Transverse colon (tissue), 4 donors: ENCODE measurements at regions not wholly inside any gene's neighbourhood (a gene's known extent, or its start where the extent isn't known, plus 50 kb on each side); places are given as distances from the start of the nearest gene placed in this dataset.

Source experiments
- DNase-seq: peaks from one replicate; pipeline ENCODE4 v3.0.0-alpha.2; 2019
- H3K27ac ChIP-seq, 4 donors: fragments of 200-600 bp; sonication (generic); 2 replicates each; pipeline ENCODE4 v1.5.1; 2016 to 2018; ENCODE audit warnings: inconsistent platforms in 4 of 4
- H3K27me3 ChIP-seq: fragments of 200-600 bp; sonication (generic); 2 replicates; pipeline ENCODE4 v1.5.1; 2017; ENCODE audit warnings: inconsistent platforms
- H3K36me3 ChIP-seq, 4 donors: fragments of 200-600 bp; sonication (generic); 2 replicates each; pipeline ENCODE4 v1.5.1; 2017 to 2019; ENCODE audit warnings: inconsistent platforms in 4 of 4
- H3K4me1 ChIP-seq, 4 donors: fragments of 200-600 bp; sonication (generic); 2 replicates each; pipeline ENCODE4 v1.5.1; 2017 to 2020; ENCODE audit warnings: inconsistent platforms in 4 of 4
- H3K4me3 ChIP-seq, 4 donors: fragments of 200-600 bp; sonication (generic); 1 replicate in 1 of 4; 2 replicates in 3 of 4; pipeline versions ENCODE4 v1.5.1 to v1.6.1; 2017 to 2019; ENCODE audit warnings: inconsistent platforms in 4 of 4
- H3K9me3 ChIP-seq, 2 donors: fragments of 200-600 bp; sonication (generic); 2 replicates each; pipeline ENCODE4 v1.5.1; 2017 to 2019; ENCODE audit warnings: inconsistent platforms in 2 of 2
- EP300 ChIP-seq: sonication (generic); formaldehyde crosslinking; IDR thresholded peaks from one replicate; pipeline ENCODE4 v1.6.1; 2017; ENCODE audit warnings: antibody characterized with exemption, low read depth
- POLR2A ChIP-seq: fragments of 450-650 bp; IDR thresholded peaks from one replicate; pipeline ENCODE4 v1.6.1; 2016; ENCODE audit warnings: antibody characterized with exemption, mild to moderate bottlenecking, moderate library complexity
- POLR2AphosphoS5 ChIP-seq, 3 donors: sonication (generic); formaldehyde crosslinking; IDR thresholded peaks; one replicate each; pipeline ENCODE4 v1.6.1; 2016; ENCODE audit warnings: antibody characterized with exemption in 3 of 3
- WGBS, 2 donors: methylation state at CpG; one replicate each; pipeline ENCODE4 v1.1.5; 2018; ENCODE audit warnings: low coverage in 1 of 2; 5-methylcytosine and 5-hydroxymethylcytosine counted together
- in situ Hi-C, 4 donors: fragments of 200-750 bp; cut with MboI; loops; one replicate each; pipeline versions ENCODE4 v1.15.0 to v1.15.1; 2017; ENCODE audit warnings: low sequenced_read_pairs in 3 of 4, low pct_ligation_motif_present in 1 of 4, low pct_unique_long_range_greater_than_20kb in 1 of 4
- intact Hi-C: fragments of 100-400 bp; cut with DNase I; formaldehyde crosslinking; loops from one replicate; pipeline ENCODE4 v1.15.1; 2023; ENCODE audit warnings: low total_unique reads
- TF ChIP-seq, protein P1 (sequence below), 5 experiments: fragments of 200-600 bp in 3 of 5; fragments of 450-650 bp in 2 of 5; sonication (generic) in 3 of 5; IDR thresholded peaks; 1 replicate in 2 of 5; 2 replicates in 3 of 5; pipeline ENCODE4 v1.5.1; 2016 to 2017; ENCODE audit warnings: antibody characterized with exemption in 5 of 5, inconsistent platforms in 3 of 5, mild to moderate bottlenecking in 2 of 5, moderate library complexity in 1 of 5

DNA sequence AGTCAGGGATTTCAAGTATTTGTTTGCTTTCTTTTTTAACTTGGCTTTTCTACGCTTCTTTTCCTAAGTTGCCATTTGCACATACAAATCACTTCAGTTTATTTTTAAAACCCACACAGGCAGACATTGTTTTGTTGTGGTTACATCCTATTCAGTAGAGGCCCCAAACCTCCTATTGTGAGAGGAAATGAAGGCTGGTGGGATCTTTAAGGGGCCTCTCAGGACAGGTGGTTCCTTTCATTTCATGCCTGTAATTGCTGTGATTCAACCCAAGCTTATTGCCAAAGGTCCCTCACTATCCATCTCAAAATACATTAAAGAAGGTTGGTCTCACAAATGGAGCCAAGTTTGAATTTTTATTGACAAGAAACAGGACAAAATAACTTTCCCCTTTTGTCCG is 257.1 kb downstream of the ADAMTS20 start:
- no peak for TF ChIP-seq POLR2AphosphoS5 (IDR thresholded peaks at IDR 0.05)
- TF ChIP-seq, protein P1, sequence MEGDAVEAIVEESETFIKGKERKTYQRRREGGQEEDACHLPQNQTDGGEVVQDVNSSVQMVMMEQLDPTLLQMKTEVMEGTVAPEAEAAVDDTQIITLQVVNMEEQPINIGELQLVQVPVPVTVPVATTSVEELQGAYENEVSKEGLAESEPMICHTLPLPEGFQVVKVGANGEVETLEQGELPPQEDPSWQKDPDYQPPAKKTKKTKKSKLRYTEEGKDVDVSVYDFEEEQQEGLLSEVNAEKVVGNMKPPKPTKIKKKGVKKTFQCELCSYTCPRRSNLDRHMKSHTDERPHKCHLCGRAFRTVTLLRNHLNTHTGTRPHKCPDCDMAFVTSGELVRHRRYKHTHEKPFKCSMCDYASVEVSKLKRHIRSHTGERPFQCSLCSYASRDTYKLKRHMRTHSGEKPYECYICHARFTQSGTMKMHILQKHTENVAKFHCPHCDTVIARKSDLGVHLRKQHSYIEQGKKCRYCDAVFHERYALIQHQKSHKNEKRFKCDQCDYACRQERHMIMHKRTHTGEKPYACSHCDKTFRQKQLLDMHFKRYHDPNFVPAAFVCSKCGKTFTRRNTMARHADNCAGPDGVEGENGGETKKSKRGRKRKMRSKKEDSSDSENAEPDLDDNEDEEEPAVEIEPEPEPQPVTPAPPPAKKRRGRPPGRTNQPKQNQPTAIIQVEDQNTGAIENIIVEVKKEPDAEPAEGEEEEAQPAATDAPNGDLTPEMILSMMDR (IDR thresholded peaks at IDR 0.05) = no peak
- no peak for TF ChIP-seq POLR2A
- TF ChIP-seq EP300 = no peak
- no peaks in the 10 kb centered on the region for H3K36me3 ChIP-seq
- H3K4me1 ChIP-seq = no peaks in the 10 kb centered on the region
- no peaks in the 10 kb centered on the region for H3K27me3 ChIP-seq
- no peaks in the 10 kb centered on the region for H3K9me3 ChIP-seq
- intact Hi-C loops = no loop called here
- H3K27ac ChIP-seq = no peak overlapping the region
- no peak overlapping the region for H3K4me3 ChIP-seq
- WGBS, 2 donors = 74 to 100% methylated on average over 2 of the region's 2 CpGs
- no peak for DNase-seq
- in situ Hi-C loops = loop anchor here in 2 of 4 donors (25.0 kb wide), 1 partner anchor 808 kb away; no protein-coding TSS in a partner anchor

GRCh38 chr12:43294147-43294546 is 257.9 kb downstream of the ADAMTS20 start:
- Histone ChIP-seq H3K27ac (no peak overlapping the region), H3K4me1 (no peaks in the 10 kb centered on the region), H3K36me3 (no peaks in the 10 kb centered on the region), H3K27me3 (no peaks in the 10 kb centered on the region), H3K4me3 (no peak overlapping the region), H3K9me3 (no peaks in the 10 kb centered on the region)
- TF ChIP-seq, protein P1 (IDR thresholded peaks at IDR 0.05) = no peak
- TF ChIP-seq POLR2A = no peak
- no peak for TF ChIP-seq POLR2AphosphoS5 (IDR thresholded peaks at IDR 0.05)
- in situ Hi-C loops = loop anchor here in 2 of 4 donors (25.0 kb wide), 1 partner anchor 807 kb away; no protein-coding TSS in a partner anchor
- no peak for DNase-seq
- WGBS, 2 donors = 69 to 79% methylated on average over 4 of the region's 4 CpGs
- intact Hi-C loops = no loop called here

DNA sequence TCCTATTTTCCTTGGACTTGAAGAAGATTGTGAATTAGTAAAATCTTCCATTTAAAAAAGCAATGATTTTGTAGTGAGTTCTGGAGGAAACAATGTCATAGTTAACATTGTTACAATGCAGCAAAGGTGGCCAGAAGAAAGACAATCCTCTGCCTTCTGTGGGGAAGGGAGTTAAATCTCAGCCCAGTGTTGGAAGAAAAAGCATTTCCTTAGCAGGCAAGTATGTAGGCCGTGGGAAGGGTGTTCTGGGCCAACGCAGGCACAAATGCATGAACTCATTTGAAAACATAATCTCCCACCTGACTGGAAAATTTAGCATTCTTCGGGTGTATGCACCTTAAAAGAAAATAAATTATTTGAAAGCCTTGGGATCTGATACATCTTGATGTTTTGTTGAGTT is 258.6 kb downstream of the ADAMTS20 start:
- DNase-seq = no peak
- Histone ChIP-seq H3K9me3 (no peaks in the 10 kb centered on the region), H3K27me3 (no peaks in the 10 kb centered on the region), H3K27ac (no peak overlapping the region), H3K4me1 (no peaks in the 10 kb centered on the region), H3K36me3 (no peaks in the 10 kb centered on the region), H3K4me3 (no peak overlapping the region)
- 60 to 81% methylated on average over 3 of the region's 3 CpGs for WGBS, 2 donors
- in situ Hi-C loops (loop anchor here in 2 of 4 donors (25.0 kb wide), 1 partner anchor 806 kb away; no protein-coding TSS in a partner anchor), intact Hi-C loops (no loop called here)
- TF ChIP-seq POLR2A (no peak), EP300 (no peak), POLR2AphosphoS5 (IDR thresholded peaks at IDR 0.05) (no peak)
- TF ChIP-seq, protein P1 (IDR thresholded peaks at IDR 0.05) = no peak

DNA sequence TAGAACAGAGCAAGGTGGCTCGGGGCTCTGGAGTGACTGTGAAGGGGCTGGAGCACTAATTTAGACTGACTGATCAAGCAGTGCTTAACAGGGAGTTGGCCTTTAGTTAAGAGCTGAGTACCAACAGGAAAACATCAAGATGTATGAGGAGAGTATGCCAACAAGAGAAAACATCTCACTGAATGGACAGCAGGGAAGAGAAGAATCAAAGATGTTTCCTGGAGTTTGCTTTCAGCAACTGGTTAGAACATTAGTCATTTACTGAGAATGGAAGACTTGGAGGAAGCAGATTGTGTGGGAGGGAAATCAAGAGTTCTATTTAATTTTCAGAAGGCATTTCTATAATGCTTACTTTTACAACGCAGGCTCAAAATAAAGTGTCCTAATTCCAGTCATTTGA is 259.3 kb downstream of the ADAMTS20 start:
- no peaks in the 10 kb centered on the region for H3K36me3 ChIP-seq
- DNase-seq = no peak
- in situ Hi-C loops = loop anchor here in 2 of 4 donors (25.0 kb wide), 1 partner anchor 805 kb away; no protein-coding TSS in a partner anchor
- H3K4me3 ChIP-seq = no peak overlapping the region
- no peaks in the 10 kb centered on the region for H3K4me1 ChIP-seq
- no peak overlapping the region for H3K27ac ChIP-seq
- 57 to 62% methylated on average over 2 of the region's 2 CpGs for WGBS, 2 donors
- no peaks in the 10 kb centered on the region for H3K9me3 ChIP-seq
- TF ChIP-seq POLR2A (no peak), EP300 (no peak), POLR2AphosphoS5 (IDR thresholded peaks at IDR 0.05) (no peak)
- TF ChIP-seq, protein P1 (IDR thresholded peaks at IDR 0.05) = no peak
- H3K27me3 ChIP-seq = no peaks in the 10 kb centered on the region
- intact Hi-C loops = no loop called here
